Endothelial cell of umbilical vein (primary cell): ENCODE measurements at regions not wholly inside any gene's neighbourhood (a gene's known extent, or its start where the extent isn't known, plus 50 kb on each side); places are given as distances from the start of the nearest gene placed in this dataset.

ENCODE experiments used
- BruUV-seq: library from RNA; stranded (reverse); fragments of 400-500 nt; replicated peaks from 2 replicates; lab custom pipeline; 2021; lab: Mats Ljungman, UMichigan
- CTCF ChIA-PET: fragments of 300-600, 350-600 bp; sonication (Branson Sonifier 250); formaldehyde crosslinking; loops from one replicate; lab custom pipeline; 2021; ENCODE audit warnings: antibody characterized with exemption, inconsistent platforms; lab: Charles Lee
- POLR2A ChIA-PET: fragments of 300-600, 350-600 bp; sonication (Branson Sonifier 250); formaldehyde crosslinking; loops from one replicate; lab custom pipeline; 2021; ENCODE audit warnings: antibody characterized with exemption, inconsistent platforms; lab: Charles Lee
- DNase-seq: peaks from one replicate; pipeline ENCODE4 v3.0.0-alpha.2; 2011; ENCODE audit warnings: low read depth, low spot score
- FAIRE-seq: peaks from 2 replicates; lab custom pipeline; 2011; peaks lifted over from hg19 to GRCh38; lab: Jason Lieb, UNC
- H2AFZ ChIP-seq: 2 replicates; pipeline ENCODE4 v1.6.0; 2012; ENCODE audit warnings: low read depth, low read length, control low read depth, inconsistent platforms
- H3K27ac ChIP-seq: 2 replicates; pipeline ENCODE4 v1.5.1; 2011; ENCODE audit warnings: low read depth, mild to moderate bottlenecking, control low read depth, low read length, moderate library complexity; ENCODE audit not compliant: insufficient read depth
- H3K27me3 ChIP-seq, 2 experiments: 2 replicates each; pipeline versions ENCODE4 v1.6.0 to v1.6.1; 2011; ENCODE audit warnings: low read length in 2 of 2, mixed read lengths in 1 of 2; ENCODE audit not compliant: control insufficient read depth in 2 of 2, insufficient read depth in 2 of 2
- H3K36me3 ChIP-seq, 2 experiments: 2 replicates in 1 of 2; 3 replicates in 1 of 2; pipeline ENCODE4 v1.5.1; 2011; ENCODE audit warnings: low read length in 2 of 2, mild to moderate bottlenecking in 1 of 2, moderate library complexity in 1 of 2; ENCODE audit not compliant: control insufficient read depth in 2 of 2, insufficient read depth in 2 of 2; ENCODE audit errors: extremely low read depth in 1 of 2
- H3K4me1 ChIP-seq: 3 replicates; pipeline ENCODE4 v1.5.1; 2011; ENCODE audit warnings: mild to moderate bottlenecking, low read length; ENCODE audit not compliant: control insufficient read depth, insufficient read depth; ENCODE audit errors: extremely low read depth
- H3K4me2 ChIP-seq: 2 replicates; pipeline ENCODE4 v1.6.1; 2011; ENCODE audit warnings: low read length, control low read depth, mixed read lengths; ENCODE audit not compliant: insufficient read depth
- H3K4me3 ChIP-seq, 3 experiments: fragments of 200-600 bp in 1 of 3; sonication (generic), shearing (Covaris generic) in 1 of 3; replicated peaks in 1 of 3; 2 replicates each; pipeline ENCODE4 v1.5.1; 2011 to 2016; ENCODE audit warnings: control low read depth in 3 of 3, low read length in 3 of 3, mild to moderate bottlenecking in 2 of 3, inconsistent platforms in 1 of 3, low read depth in 1 of 3, moderate library complexity in 1 of 3; ENCODE audit not compliant: insufficient read depth in 1 of 3
- H3K79me2 ChIP-seq: 2 replicates; pipeline ENCODE4 v1.6.0; 2012; ENCODE audit warnings: low read length, inconsistent platforms; ENCODE audit not compliant: control insufficient read depth, insufficient read depth
- H3K9ac ChIP-seq: replicated peaks from 2 replicates; pipeline ENCODE3; 2011; ENCODE audit warnings: low read length, control low read depth; ENCODE audit not compliant: insufficient read depth; ENCODE audit errors: extremely low read depth
- H3K9me1 ChIP-seq: replicated peaks from 3 replicates; pipeline ENCODE4 v1.6.0; 2011; ENCODE audit warnings: mild to moderate bottlenecking, low read length; ENCODE audit not compliant: control insufficient read depth, insufficient read depth; ENCODE audit errors: extremely low read depth
- H3K9me3 ChIP-seq: replicated peaks from 2 replicates; pipeline ENCODE4 v1.5.1; 2012; ENCODE audit warnings: low read length, inconsistent platforms; ENCODE audit not compliant: control insufficient read depth, insufficient read depth
- H4K20me1 ChIP-seq: replicated peaks from 2 replicates; pipeline ENCODE3; 2011; ENCODE audit warnings: mild to moderate bottlenecking, low read length; ENCODE audit not compliant: control insufficient read depth, insufficient read depth; ENCODE audit errors: extremely low read depth
- CTCF ChIP-seq, 2 donors: IDR thresholded peaks; 1 replicate in 1 of 2; 2 replicates in 1 of 2; pipeline ENCODE4 v1.5.1; 2011; ENCODE audit warnings: low read length in 2 of 2, mild to moderate bottlenecking in 2 of 2, moderate library complexity in 2 of 2, control low read depth in 1 of 2, inconsistent platforms in 1 of 2, low read depth in 1 of 2; ENCODE audit not compliant: insufficient read depth in 1 of 2; ENCODE audit errors: extremely low read depth in 1 of 2
- EZH2 ChIP-seq: IDR thresholded peaks from 2 replicates; pipeline ENCODE4 v1.6.1; 2012; ENCODE audit warnings: borderline replicate concordance, low read depth, mild to moderate bottlenecking, moderate library complexity, low read length, inconsistent platforms; ENCODE audit not compliant: severe bottlenecking
- FOS ChIP-seq: IDR thresholded peaks from 2 replicates; pipeline ENCODE4 v1.6.1; 2011; ENCODE audit warnings: mild to moderate bottlenecking, low read length, moderate library complexity, borderline replicate concordance; ENCODE audit not compliant: insufficient read depth
- GATA2 ChIP-seq: IDR thresholded peaks from 2 replicates; pipeline ENCODE4 v1.7.0; 2011; ENCODE audit warnings: low read depth, mild to moderate bottlenecking, moderate library complexity, mixed read lengths, low read length; ENCODE audit not compliant: insufficient read length, insufficient read depth
- JUN ChIP-seq: IDR thresholded peaks from 2 replicates; pipeline ENCODE4 v1.6.1; 2011; ENCODE audit warnings: borderline replicate concordance, low read depth; ENCODE audit not compliant: insufficient read length, insufficient read depth
- MAX ChIP-seq: IDR thresholded peaks from 2 replicates; pipeline ENCODE4 v1.6.1; 2011; ENCODE audit not compliant: insufficient read depth, insufficient read length
- MYC ChIP-seq: IDR thresholded peaks from one replicate; pipeline ENCODE4 v1.6.1; 2011; ENCODE audit warnings: mild to moderate bottlenecking, low read depth, low read length
- POLR2A ChIP-seq: IDR thresholded peaks from 2 replicates; pipeline ENCODE4 v1.6.1; 2012; ENCODE audit warnings: low read depth, mild to moderate bottlenecking, control low read depth, low read length
- POLR2AphosphoS5 ChIP-seq: IDR thresholded peaks from 2 replicates; pipeline ENCODE4 v1.6.1; 2012; ENCODE audit warnings: low read depth, mild to moderate bottlenecking, control low read depth, low read length, moderate library complexity; ENCODE audit not compliant: insufficient read depth
- dilution Hi-C: fragments of 300-500 bp; cut with MboI; formaldehyde crosslinking; loops from one replicate; pipeline ENCODE4 v1.15.0; 2019; ENCODE audit warnings: low sequenced_read_pairs; ENCODE audit not compliant: extremely low pct_ligation_motif_present
- intact Hi-C: fragments of 100-400 bp; cut with micrococcal nuclease; formaldehyde crosslinking; loops from one replicate; pipeline ENCODE4 v1.10.0; 2022

DNA sequence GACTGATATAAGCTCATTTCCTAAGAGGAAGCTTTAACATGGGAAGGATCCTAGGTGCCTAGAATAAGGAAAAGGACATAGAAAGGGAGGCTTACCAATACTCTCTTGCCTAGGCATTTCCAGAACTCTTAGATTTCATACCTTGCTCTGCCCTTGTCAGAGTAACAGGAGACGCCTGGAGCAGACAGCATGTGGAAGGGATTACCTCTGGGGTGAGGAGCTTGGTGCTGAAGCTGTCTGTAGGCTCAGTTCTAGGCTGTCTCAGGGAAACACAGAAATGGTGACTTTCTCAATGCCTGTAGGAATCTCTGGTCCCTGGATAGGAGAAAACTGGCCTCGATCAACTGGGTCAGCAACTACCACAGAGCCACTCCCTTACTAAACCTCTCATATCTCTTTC, 150.0 kb downstream of the SLC4A3 start:
- Histone ChIP-seq H3K9ac (no peak overlapping the region), H3K4me3 (no peak overlapping the region), H4K20me1 (no peaks in the 10 kb centered on the region), H3K36me3 (no peaks in the 10 kb centered on the region), H2AFZ (no peak overlapping the region), H3K27ac (no peak overlapping the region), H3K79me2 (no peaks in the 10 kb centered on the region), H3K9me3 (no peaks in the 10 kb centered on the region), H3K9me1 (no peaks in the 10 kb centered on the region), H3K4me2 (no peak overlapping the region), H3K4me1 (no peaks in the 10 kb centered on the region), H3K27me3 (no peaks in the 10 kb centered on the region)
- intact Hi-C loops (no loop called here), dilution Hi-C loops (no loop called here)
- DNase-seq (no peak), FAIRE-seq (no peak)
- ChIA-PET POLR2A (no interaction called here), CTCF (no interaction called here)
- no TSS peak for BruUV-seq
- TF ChIP-seq POLR2A (no peak), GATA2 (no peak), CTCF (IDR thresholded peaks at IDR 0.05; ENCODE audit: extremely low read depth in 1 of 2, insufficient read depth in 1 of 2, low read depth in 1 of 2, low read length in 2 of 2) (no peak), JUN (no peak), MYC (no peak), POLR2AphosphoS5 (no peak), EZH2 (no peak), MAX (no peak), FOS (no peak)
